ACHN (cell line): ENCODE measurements at regions not wholly inside any gene's neighbourhood (a gene's known extent, or its start where the extent isn't known, plus 50 kb on each side); places are given as distances from the start of the nearest gene placed in this dataset.
"Not testable (repeated sequence)": the region's sequence is repeated elsewhere in the genome, so short reads cannot be mapped to it uniquely, and the experiment has no call there.

Experiments used
- DNase-seq: peaks from one replicate; pipeline ENCODE4 v3.0.0-alpha.2; 2015
- in situ Hi-C: cut with HindIII; loops from 2 replicates; pipeline ENCODE4 v1.10.0; 2017; ENCODE audit warnings: low sequenced_read_pairs, low pct_ligation_motif_present, low pct_unique_long_range_greater_than_20kb

GRCh38 chr3:29178809-29179793 lies 101.8 kb upstream of the RBMS3 start:
- in situ Hi-C loops, result no loop called here
- no peak for DNase-seq

GRCh38 chr3:29181149-29181780 lies 99.6 kb upstream of the RBMS3 start:
- in situ Hi-C loops, result no loop called here
- DNase-seq, result no peak

GRCh38 chr3:29181872-29182271 lies 99.0 kb upstream of the RBMS3 start:
- in situ Hi-C loops, result no loop called here
- DNase-seq, result no peak

GRCh38 chr3:29182828-29183227 lies 98.0 kb upstream of the RBMS3 start:
- DNase-seq, in situ Hi-C loops: not testable (repeated sequence)

- DNase-seq, result no peak
- in situ Hi-C loops, result no loop called here
These were observed 97.4 kb upstream of the RBMS3 start for GRCh38 chr3:29183346-29184087.

GRCh38 chr3:29185706-29186105 lies 95.2 kb upstream of the RBMS3 start:
- in situ Hi-C loops, result no loop called here
- DNase-seq, result peak; percentile 43

- in situ Hi-C loops, result no loop called here
- peak; percentile 97 for DNase-seq
These were observed 94.7 kb upstream of the RBMS3 start for GRCh38 chr3:29186131-29186599.

- in situ Hi-C loops, result no loop called here
- peak; percentile 94 for DNase-seq
These were observed 93.7 kb upstream of the RBMS3 start for GRCh38 chr3:29186982-29187725.

GRCh38 chr3:29189328-29189727 lies 91.5 kb upstream of the RBMS3 start:
- peak; percentile 35 for DNase-seq
- in situ Hi-C loops, result no loop called here

- DNase-seq, result no peak
- in situ Hi-C loops, result no loop called here
These were observed 86.7 kb upstream of the RBMS3 start for GRCh38 chr3:29194139-29194538.

- no peak for DNase-seq
- in situ Hi-C loops, result no loop called here
These were observed 85.8 kb upstream of the RBMS3 start for GRCh38 chr3:29195056-29195455.

- in situ Hi-C loops, result no loop called here
- no peak for DNase-seq
These were observed 79.3 kb upstream of the RBMS3 start for GRCh38 chr3:29201604-29202003.

GRCh38 chr3:29202378-29202777 lies 78.5 kb upstream of the RBMS3 start:
- in situ Hi-C loops, result no loop called here
- DNase-seq, result no peak

GRCh38 chr3:29203851-29204250 lies 77.0 kb upstream of the RBMS3 start:
- DNase-seq, result no peak
- in situ Hi-C loops, result no loop called here

- in situ Hi-C loops, result no loop called here
- no peak for DNase-seq
These were observed 73.4 kb upstream of the RBMS3 start for GRCh38 chr3:29207427-29207826.

- in situ Hi-C loops, result no loop called here
- DNase-seq, result no peak
These were observed 68.0 kb upstream of the RBMS3 start for GRCh38 chr3:29212789-29213433.

- in situ Hi-C loops, result no loop called here
- no peak for DNase-seq
These were observed 66.7 kb upstream of the RBMS3 start for GRCh38 chr3:29214009-29214658.
